Erythroblast (primary cell): ENCODE measurements at regions not wholly inside any gene's neighbourhood (a gene's known extent, or its start where the extent isn't known, plus 50 kb on each side); places are given as distances from the start of the nearest gene placed in this dataset.

Experiments used
- GATA1 ChIP-seq: IDR thresholded peaks from 2 replicates; pipeline ENCODE4 v1.6.1; 2011; ENCODE audit warnings: low read depth, mild to moderate bottlenecking, control low read depth, low read length, moderate library complexity
- POLR2A ChIP-seq: IDR thresholded peaks from 2 replicates; pipeline ENCODE4 v1.6.1; 2011; ENCODE audit warnings: mild to moderate bottlenecking, low read length

- TF ChIP-seq POLR2A, result no peak
- TF ChIP-seq GATA1, result no peak
These were observed 148.5 kb upstream of the OR4E1 start for GRCh38 chr14:21822109-21822508.
